ENCODE measurements at regions not wholly inside any gene's neighbourhood (a gene's known extent, or its start where the extent isn't known, plus 50 kb on each side); places are given as distances from the start of the nearest gene placed in this dataset.

DNA sequence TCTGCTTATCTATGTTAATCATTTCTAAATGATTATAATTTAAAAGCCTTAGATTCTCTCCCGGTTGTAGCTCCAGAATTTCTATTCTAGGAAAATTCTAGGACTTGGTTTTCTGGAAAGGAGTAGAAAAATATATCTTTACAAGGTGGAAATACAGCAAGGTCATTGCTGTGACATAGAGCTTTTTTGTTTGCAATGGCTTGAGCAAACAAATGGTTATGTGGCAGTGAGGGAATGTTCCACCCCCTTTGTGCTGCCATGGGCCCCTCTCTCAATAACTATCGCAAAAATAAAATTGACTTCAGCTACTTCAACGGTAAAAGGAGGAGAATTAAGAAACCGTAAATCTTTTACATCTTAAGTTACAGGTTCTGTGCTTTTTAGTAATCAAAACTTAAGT is 517.1 kb downstream of the EPHA3 start:
- H3K9ac ChIP-seq = no peak overlapping the region
- H3F3A ChIP-seq (ENCODE audit: low read depth) = no peaks in the 10 kb centered on the region
- H3K36me3 ChIP-seq = no peaks in the 10 kb centered on the region
- H3K27ac ChIP-seq = no peak overlapping the region
- no peak overlapping the region for H3K4me3 Mint-ChIP-seq
- no peak overlapping the region for H3K4me2 ChIP-seq
- H3K9me3 ChIP-seq (ENCODE audit: low read depth) = no peaks in the 10 kb centered on the region
- no peak for DNase-seq (ENCODE audit: low spot score)
- TF ChIP-seq EZH2 (IDR thresholded peaks at IDR 0.05) (no peak), CTCF (IDR thresholded peaks at IDR 0.05) (no peak), EZH2phosphoT487 (IDR thresholded peaks at IDR 0.05) (no peak)
- no peaks in the 10 kb centered on the region for H3K27me3 Mint-ChIP-seq (ENCODE audit: insufficient read depth, low read depth)
- no peaks in the 10 kb centered on the region for H3K4me1 ChIP-seq
- no peak overlapping the region for H3K27ac Mint-ChIP-seq
- peaks cover 3% of the 10 kb centered on the region for H3K4me1 Mint-ChIP-seq
- no peaks in the 10 kb centered on the region for H3K27me3 ChIP-seq
- no peak overlapping the region for H2AFZ ChIP-seq (replicated peaks)
- H3K36me3 Mint-ChIP-seq = no peaks in the 10 kb centered on the region
- H3K4me3 ChIP-seq = no peak overlapping the region
- H3K79me2 ChIP-seq (ENCODE audit: low read depth) = no peaks in the 10 kb centered on the region
- no peaks in the 10 kb centered on the region for H4K20me1 ChIP-seq (ENCODE audit: low read depth)
- peaks cover 2% of the 10 kb centered on the region for H3K9me3 Mint-ChIP-seq

- Mint-ChIP-seq H3K9me3 (peaks cover 5% of the 10 kb centered on the region), H3K27me3 (ENCODE audit: insufficient read depth, low read depth) (no peaks in the 10 kb centered on the region), H3K36me3 (peaks cover 3% of the 10 kb centered on the region), H3K4me3 (no peak overlapping the region), H3K27ac (no peak overlapping the region), H3K4me1 (peaks cover 3% of the 10 kb centered on the region)
- no peak overlapping the region for H3K4me2 ChIP-seq
- H2AFZ ChIP-seq (replicated peaks) = no peak overlapping the region
- TF ChIP-seq EZH2 (IDR thresholded peaks at IDR 0.05) (no peak), EZH2phosphoT487 (IDR thresholded peaks at IDR 0.05) (no peak), CTCF (IDR thresholded peaks at IDR 0.05) (no peak)
- H3K4me1 ChIP-seq = no peaks in the 10 kb centered on the region
- H3K36me3 ChIP-seq = no peaks in the 10 kb centered on the region
- no peak for DNase-seq (ENCODE audit: low spot score)
- no peak overlapping the region for H3K9ac ChIP-seq
- no peak overlapping the region for H3K4me3 ChIP-seq
- no peaks in the 10 kb centered on the region for H3K27me3 ChIP-seq
- no peaks in the 10 kb centered on the region for H3F3A ChIP-seq (ENCODE audit: low read depth)
- no peak overlapping the region for H3K27ac ChIP-seq
- no peaks in the 10 kb centered on the region for H3K9me3 ChIP-seq (ENCODE audit: low read depth)
- no peaks in the 10 kb centered on the region for H3K79me2 ChIP-seq (ENCODE audit: low read depth)
- H4K20me1 ChIP-seq (ENCODE audit: low read depth) = no peaks in the 10 kb centered on the region
Measured at GRCh38 chr3:89625945-89626344, 518.5 kb downstream of the EPHA3 start.

GRCh38 chr3:89628856-89629670 is 521.6 kb downstream of the EPHA3 start:
- H3K79me2 ChIP-seq (ENCODE audit: low read depth) = no peaks in the 10 kb centered on the region
- DNase-seq (ENCODE audit: low spot score) = no peak
- H4K20me1 ChIP-seq (ENCODE audit: low read depth) = no peaks in the 10 kb centered on the region
- H3K27me3 ChIP-seq = no peaks in the 10 kb centered on the region
- Mint-ChIP-seq H3K27ac (peak overlapping the region; percentile 3), H3K4me3 (no peak overlapping the region), H3K9me3 (peaks cover 5% of the 10 kb centered on the region), H3K4me1 (peaks cover 3% of the 10 kb centered on the region), H3K36me3 (peaks cover 3% of the 10 kb centered on the region), H3K27me3 (ENCODE audit: insufficient read depth, low read depth) (no peaks in the 10 kb centered on the region)
- H3K4me1 ChIP-seq = no peaks in the 10 kb centered on the region
- H3K27ac ChIP-seq = no peak overlapping the region
- H3K9me3 ChIP-seq (ENCODE audit: low read depth) = no peaks in the 10 kb centered on the region
- no peak overlapping the region for H3K9ac ChIP-seq
- no peaks in the 10 kb centered on the region for H3K36me3 ChIP-seq
- no peak overlapping the region for H2AFZ ChIP-seq (replicated peaks)
- H3F3A ChIP-seq (ENCODE audit: low read depth) = no peaks in the 10 kb centered on the region
- H3K4me2 ChIP-seq = no peak overlapping the region
- no peak overlapping the region for H3K4me3 ChIP-seq
- TF ChIP-seq CTCF (IDR thresholded peaks at IDR 0.05) (no peak), EZH2 (IDR thresholded peaks at IDR 0.05) (no peak), EZH2phosphoT487 (IDR thresholded peaks at IDR 0.05) (no peak)

All from neural progenitor cell (in vitro differentiated cells).